ENCODE measurements at regions not wholly inside any gene's neighbourhood (a gene's known extent, or its start where the extent isn't known, plus 50 kb on each side); places are given as distances from the start of the nearest gene placed in this dataset.

DNA sequence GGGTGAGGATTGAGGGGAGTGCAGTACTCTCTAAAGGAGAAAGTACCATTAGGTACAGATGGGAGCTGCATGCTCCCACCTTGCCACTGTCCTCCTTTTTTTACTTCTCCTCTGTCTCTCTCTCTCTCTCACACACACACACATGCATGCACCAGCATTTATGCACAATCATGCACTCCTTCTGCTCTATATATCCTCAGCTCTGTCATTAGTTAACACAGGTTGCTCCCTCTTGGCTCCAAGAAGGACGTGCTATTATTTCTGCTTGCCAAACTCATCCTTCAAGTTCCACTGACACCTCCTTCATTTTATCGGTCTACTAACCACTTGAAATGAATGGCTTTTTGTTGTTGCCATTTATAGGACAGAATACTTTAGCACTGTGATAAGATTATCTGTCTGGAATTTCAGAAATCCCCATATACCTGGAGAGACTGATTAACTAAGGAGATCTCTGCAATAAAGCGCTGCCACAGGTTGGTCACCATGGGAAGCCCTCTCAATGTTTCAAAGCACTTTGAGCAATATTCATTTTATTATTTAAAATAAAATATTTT is 178.5 kb upstream of the TRIB2 start:
- ATAC-seq (ENCODE audit: low read depth) (no peak), DNase-seq (no peak)
- H3K27me3 Mint-ChIP-seq, result no peaks in the 10 kb centered on the region
- H2AFZ ChIP-seq (ENCODE audit: insufficient read depth, low read depth, low read length, poor library complexity, severe bottlenecking), result no peak overlapping the region
- H3K27ac ChIP-seq (ENCODE audit: low read length in 2 of 2), result no peak overlapping the region
- no peaks in the 10 kb centered on the region for H3K9me3 Mint-ChIP-seq (ENCODE audit: insufficient read depth)
- H3K4me1 Mint-ChIP-seq, result peaks cover 12% of the 10 kb centered on the region
- H3K4me2 ChIP-seq (replicated peaks; ENCODE audit: low read depth, low read length, poor library complexity, severe bottlenecking), result no peak overlapping the region
- TF ChIP-seq, protein P1, sequence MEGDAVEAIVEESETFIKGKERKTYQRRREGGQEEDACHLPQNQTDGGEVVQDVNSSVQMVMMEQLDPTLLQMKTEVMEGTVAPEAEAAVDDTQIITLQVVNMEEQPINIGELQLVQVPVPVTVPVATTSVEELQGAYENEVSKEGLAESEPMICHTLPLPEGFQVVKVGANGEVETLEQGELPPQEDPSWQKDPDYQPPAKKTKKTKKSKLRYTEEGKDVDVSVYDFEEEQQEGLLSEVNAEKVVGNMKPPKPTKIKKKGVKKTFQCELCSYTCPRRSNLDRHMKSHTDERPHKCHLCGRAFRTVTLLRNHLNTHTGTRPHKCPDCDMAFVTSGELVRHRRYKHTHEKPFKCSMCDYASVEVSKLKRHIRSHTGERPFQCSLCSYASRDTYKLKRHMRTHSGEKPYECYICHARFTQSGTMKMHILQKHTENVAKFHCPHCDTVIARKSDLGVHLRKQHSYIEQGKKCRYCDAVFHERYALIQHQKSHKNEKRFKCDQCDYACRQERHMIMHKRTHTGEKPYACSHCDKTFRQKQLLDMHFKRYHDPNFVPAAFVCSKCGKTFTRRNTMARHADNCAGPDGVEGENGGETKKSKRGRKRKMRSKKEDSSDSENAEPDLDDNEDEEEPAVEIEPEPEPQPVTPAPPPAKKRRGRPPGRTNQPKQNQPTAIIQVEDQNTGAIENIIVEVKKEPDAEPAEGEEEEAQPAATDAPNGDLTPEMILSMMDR (IDR thresholded peaks at IDR 0.05), result no peak
- no peak for TF ChIP-seq EZH2 (IDR thresholded peaks at IDR 0.05; ENCODE audit: borderline replicate concordance, insufficient read depth, low read depth, low read length, poor library complexity, severe bottlenecking)
- no peak overlapping the region for H3K9ac ChIP-seq (ENCODE audit: low read length)
- no peaks in the 10 kb centered on the region for H4K20me1 ChIP-seq (ENCODE audit: control insufficient read depth, insufficient read depth, low read length, poor library complexity, severe bottlenecking)
- no CpG with 5 or more reads among the region's 3 CpGs for WGBS (ENCODE audit: insufficient coverage)
- intact Hi-C loops (cut with micrococcal nuclease), result no loop called here
- POLR2A ChIA-PET, result no interaction called here
- no peaks in the 10 kb centered on the region for H3K36me3 ChIP-seq (replicated peaks in 1 of 2; ENCODE audit: control extremely low read depth in 1 of 2, control insufficient read depth in 1 of 2, extremely low read depth in 1 of 2, insufficient read depth in 2 of 2, low read length in 1 of 2)
- peaks cover 0 to 5% of the 10 kb centered on the region in 2 donors for H3K4me1 ChIP-seq (ENCODE audit: control insufficient read depth in 2 of 2, insufficient read depth in 2 of 2, low read length in 2 of 2)
- no peaks in the 10 kb centered on the region for H3K79me2 ChIP-seq (ENCODE audit: control insufficient read depth, insufficient read depth, low read length)
- H3K4me3 Mint-ChIP-seq, result no peak overlapping the region
- H3K4me3 ChIP-seq (ENCODE audit: control extremely low read depth in 1 of 5, extremely low read depth in 1 of 5, insufficient read depth in 1 of 5, low read depth in 2 of 5, low read length in 4 of 5), result no peak overlapping the region
- no peaks in the 10 kb centered on the region for H3K9me3 ChIP-seq (ENCODE audit: control extremely low read depth in 1 of 3, control insufficient read depth in 2 of 3, insufficient read depth in 1 of 3, low read length in 2 of 3)
- no peaks in the 10 kb centered on the region for H3K27me3 ChIP-seq (replicated peaks in 1 of 4; ENCODE audit: control extremely low read depth in 1 of 4, control insufficient read depth in 3 of 4, insufficient read depth in 4 of 4, low read length in 3 of 4)
- CTCF ChIA-PET, result no interaction called here
- H3K27ac Mint-ChIP-seq, result no peak overlapping the region

DNA sequence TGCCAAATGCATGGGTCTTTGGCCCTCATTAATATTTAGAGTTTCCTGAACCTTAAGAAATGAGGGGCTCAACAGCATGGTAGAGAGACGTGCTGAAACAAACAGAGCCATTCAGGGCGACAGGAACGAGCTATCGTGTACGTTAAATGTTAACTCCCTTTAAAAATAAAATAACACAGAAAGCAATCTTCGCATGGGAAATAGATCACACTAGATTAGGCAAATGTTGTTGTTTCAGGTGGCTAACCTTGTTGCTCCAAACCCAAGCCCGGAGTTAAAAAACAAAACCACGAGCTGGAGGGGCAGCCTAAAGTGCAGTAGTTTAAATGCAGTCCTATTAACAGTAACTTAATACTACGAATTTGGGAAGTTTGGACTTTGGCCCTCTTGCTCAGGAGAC is 177.4 kb upstream of the TRIB2 start:
- Histone ChIP-seq H3K4me3 (ENCODE audit: control extremely low read depth in 1 of 5, extremely low read depth in 1 of 5, insufficient read depth in 1 of 5, low read depth in 2 of 5, low read length in 4 of 5) (no peak overlapping the region), H3K4me1 (ENCODE audit: control insufficient read depth in 2 of 2, insufficient read depth in 2 of 2, low read length in 2 of 2) (peaks cover 10 to 15% of the 10 kb centered on the region in 2 donors), H3K9ac (ENCODE audit: low read length) (no peak overlapping the region), H2AFZ (ENCODE audit: insufficient read depth, low read depth, low read length, poor library complexity, severe bottlenecking) (no peak overlapping the region), H3K27me3 (replicated peaks in 1 of 4; ENCODE audit: control extremely low read depth in 1 of 4, control insufficient read depth in 3 of 4, insufficient read depth in 4 of 4, low read length in 3 of 4) (no peaks in the 10 kb centered on the region), H3K36me3 (replicated peaks in 1 of 2; ENCODE audit: control extremely low read depth in 1 of 2, control insufficient read depth in 1 of 2, extremely low read depth in 1 of 2, insufficient read depth in 2 of 2, low read length in 1 of 2) (no peaks in the 10 kb centered on the region), H3K27ac (ENCODE audit: low read length in 2 of 2) (no peak overlapping the region), H3K9me3 (ENCODE audit: control extremely low read depth in 1 of 3, control insufficient read depth in 2 of 3, insufficient read depth in 1 of 3, low read length in 2 of 3) (no peaks in the 10 kb centered on the region), H4K20me1 (ENCODE audit: control insufficient read depth, insufficient read depth, low read length, poor library complexity, severe bottlenecking) (no peaks in the 10 kb centered on the region), H3K79me2 (ENCODE audit: control insufficient read depth, insufficient read depth, low read length) (no peaks in the 10 kb centered on the region), H3K4me2 (replicated peaks; ENCODE audit: low read depth, low read length, poor library complexity, severe bottlenecking) (no peak overlapping the region)
- 100% methylated on average over 3 of the region's 9 CpGs for WGBS (ENCODE audit: insufficient coverage)
- no peak overlapping the region for H3K27ac Mint-ChIP-seq
- H3K27me3 Mint-ChIP-seq, result no peaks in the 10 kb centered on the region
- POLR2A ChIA-PET, result no interaction called here
- CTCF ChIA-PET, result interaction anchor here (1.1 to 1.3 kb wide), 2 partner anchors 10 to 11 kb away, joined by 3 read pairs; no protein-coding TSS in a partner anchor
- ATAC-seq (ENCODE audit: low read depth) (no peak), DNase-seq (no peak)
- no peak overlapping the region for H3K4me3 Mint-ChIP-seq
- TF ChIP-seq, protein P1 (IDR thresholded peaks at IDR 0.05), result no peak
- no peak for TF ChIP-seq EZH2 (IDR thresholded peaks at IDR 0.05; ENCODE audit: borderline replicate concordance, insufficient read depth, low read depth, low read length, poor library complexity, severe bottlenecking)
- intact Hi-C loops (cut with micrococcal nuclease), result no loop called here
- H3K4me1 Mint-ChIP-seq, result peaks cover 23% of the 10 kb centered on the region
- H3K9me3 Mint-ChIP-seq (ENCODE audit: insufficient read depth), result no peaks in the 10 kb centered on the region

Data from B cell (primary cell).